NCI-H524 (cell line): ENCODE measurements at regions not wholly inside any gene's neighbourhood (a gene's known extent, or its start where the extent isn't known, plus 50 kb on each side); places are given as distances from the start of the nearest gene placed in this dataset.
"Not testable (repeated sequence)": the region's sequence is repeated elsewhere in the genome, so short reads cannot be mapped to it uniquely, and the experiment has no call there.

ENCODE experiments used
- DNase-seq, 2 experiments: peaks; one replicate each; lab custom pipeline; 2025; lab: John Stamatoyannopoulos, UW

DNA sequence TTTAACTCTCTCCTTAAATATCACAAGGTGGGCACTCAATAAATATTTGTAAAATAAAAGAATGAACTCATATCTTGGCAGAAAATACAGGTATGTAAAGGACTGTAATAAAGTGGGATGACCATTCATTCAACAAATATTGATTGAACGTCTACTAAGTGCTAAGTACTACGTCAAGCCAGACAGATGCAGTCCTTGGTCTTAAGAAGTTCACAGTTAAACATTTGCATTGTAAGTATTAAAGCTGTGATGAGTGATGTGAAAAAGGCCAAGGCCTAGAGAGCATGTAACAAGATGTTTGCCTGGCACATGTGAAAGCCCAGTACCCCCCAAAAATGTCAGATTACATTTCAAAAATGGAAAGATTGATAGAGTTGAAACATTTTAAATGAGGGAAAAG is 130.1 kb upstream of the TMEM170B start:
- no peak for DNase-seq

GRCh38 chr6:11404838-11405237 is 132.7 kb upstream of the TMEM170B start:
- DNase-seq, result no peak

- no peak for DNase-seq
These were observed 133.5 kb upstream of the TMEM170B start for GRCh38 chr6:11404081-11404480.

- DNase-seq, result no peak
These were observed 134.4 kb upstream of the TMEM170B start for GRCh38 chr6:11403035-11403601.

DNA sequence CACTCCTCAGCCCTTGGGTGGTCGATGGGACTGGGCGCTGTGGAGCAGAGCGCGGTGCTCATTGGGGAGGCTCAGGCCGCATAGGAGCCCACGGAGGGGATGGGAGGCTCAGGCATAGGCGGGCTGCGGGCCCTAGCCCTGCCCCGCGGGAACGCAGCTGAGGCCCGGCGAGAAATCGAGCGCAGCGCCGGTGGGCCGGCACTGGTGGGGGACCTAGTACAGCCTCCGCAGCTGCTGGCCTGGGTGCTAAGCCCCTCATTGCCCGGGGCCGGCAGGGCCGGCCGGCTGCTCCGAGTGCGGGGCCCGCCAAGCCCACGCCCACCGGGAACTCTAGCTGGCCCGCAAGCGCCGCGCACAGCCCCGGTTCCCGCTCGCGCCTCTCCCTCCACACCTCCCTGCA is 135.0 kb upstream of the TMEM170B start:
- DNase-seq, result not testable (repeated sequence)

- not testable (repeated sequence) for DNase-seq
These were observed 135.6 kb upstream of the TMEM170B start for GRCh38 chr6:11401954-11402353.

DNA sequence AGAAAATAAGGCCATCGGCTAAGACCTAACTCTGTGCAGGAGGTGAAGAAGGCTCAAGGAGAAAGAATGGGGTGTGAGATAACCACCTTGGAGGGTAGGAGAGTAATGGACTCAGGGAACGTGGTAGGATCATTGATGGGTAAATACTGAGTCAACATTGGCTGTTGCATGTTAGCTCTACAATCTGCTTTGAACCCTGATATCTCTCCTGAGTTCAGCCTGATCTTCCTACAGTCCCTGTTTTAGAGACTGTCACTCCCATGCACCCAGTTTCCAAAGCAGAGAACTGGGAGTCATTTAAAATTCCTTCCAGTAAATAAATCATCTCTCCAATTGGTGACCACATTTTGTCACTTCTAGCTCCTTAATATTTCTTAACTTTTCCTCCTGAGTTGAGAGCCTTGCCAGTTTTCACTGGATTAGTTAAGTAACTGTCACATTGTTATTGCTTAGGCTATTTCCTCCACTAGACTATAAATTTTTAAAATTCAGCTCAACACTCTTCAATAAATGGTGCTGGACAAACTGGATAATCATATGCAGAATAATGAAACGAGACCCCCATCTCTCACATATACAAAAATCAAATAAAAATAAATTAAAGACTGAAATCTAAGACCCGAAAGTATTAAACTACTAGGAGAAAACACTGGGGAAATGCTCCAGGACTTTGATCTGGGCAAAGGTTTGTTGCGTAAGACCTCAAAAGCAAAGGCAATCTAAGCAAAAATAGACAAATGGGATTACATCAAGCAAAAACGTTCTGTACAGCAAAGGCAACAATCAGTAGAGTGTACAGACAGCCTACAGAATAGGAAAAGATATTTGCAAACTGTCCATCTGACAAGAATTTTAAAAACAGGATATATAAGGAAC is 138.9 kb upstream of the TMEM170B start:
- no peak for DNase-seq

- DNase-seq, result no peak
These were observed 139.7 kb upstream of the TMEM170B start for GRCh38 chr6:11397622-11398450.

DNA sequence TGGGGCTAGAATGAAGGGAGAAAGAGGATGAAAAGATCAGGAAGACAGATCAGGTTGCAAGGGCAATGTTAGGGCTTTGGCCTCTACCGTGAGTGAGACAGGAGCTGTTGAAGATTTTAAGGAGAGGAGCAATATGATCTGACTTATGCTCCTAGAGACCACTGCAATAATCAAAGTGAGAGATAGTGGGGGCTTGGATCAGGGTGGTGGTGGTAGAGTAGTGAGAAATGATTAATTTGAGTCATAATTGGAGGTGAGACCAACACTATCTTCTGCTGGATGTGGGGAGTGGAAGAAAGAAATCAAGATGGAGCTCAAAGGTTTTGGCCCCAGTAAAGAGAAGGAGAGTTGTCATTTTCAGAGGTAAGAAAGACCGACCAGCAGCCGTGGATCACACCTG is 140.7 kb upstream of the TMEM170B start:
- DNase-seq, result no peak

DNA sequence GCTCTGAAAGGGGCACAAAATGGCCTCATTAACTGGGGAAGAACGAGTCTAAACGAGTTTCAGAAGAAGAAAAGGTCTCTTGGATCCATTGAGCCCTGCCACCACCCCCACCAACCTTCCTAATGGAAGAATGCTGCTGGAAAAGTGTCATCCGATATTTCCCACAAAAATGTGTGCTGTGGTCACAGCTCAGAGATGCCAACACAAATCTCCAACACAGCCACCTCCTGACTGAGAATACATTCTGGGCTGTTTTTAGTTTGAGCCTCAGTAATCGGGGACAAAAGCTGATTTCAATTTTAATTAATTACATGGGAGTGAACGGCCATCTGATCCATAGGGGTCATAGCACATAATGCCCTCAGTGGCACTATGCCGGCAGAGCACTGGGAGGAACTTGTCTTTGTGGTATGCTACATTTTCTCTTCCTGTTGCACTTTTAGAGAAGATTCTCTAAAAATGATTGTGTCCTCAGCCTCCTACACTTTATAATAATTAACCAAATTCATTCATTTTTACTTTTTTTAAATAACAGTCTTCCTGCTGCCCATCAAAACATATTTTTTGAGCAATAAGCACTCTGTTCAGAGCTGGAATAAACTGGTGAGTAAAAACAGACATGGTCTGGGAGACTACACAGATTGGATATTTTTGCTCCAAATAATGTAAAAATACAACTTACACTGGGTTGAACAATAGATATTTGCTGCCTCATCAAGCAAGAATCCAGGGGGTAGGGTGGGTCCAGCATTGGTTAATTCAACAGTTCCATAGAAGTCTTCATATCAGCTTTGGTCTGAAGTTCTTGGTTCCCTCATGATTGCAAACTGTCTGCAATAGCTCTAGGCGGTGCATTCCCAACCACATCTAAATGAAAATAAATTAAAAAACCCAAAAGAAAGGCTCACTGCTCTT is 143.6 kb upstream of the TMEM170B start:
- no peak for DNase-seq

GRCh38 chr6:11392778-11393507 is 144.6 kb upstream of the TMEM170B start:
- DNase-seq, result no peak

DNA sequence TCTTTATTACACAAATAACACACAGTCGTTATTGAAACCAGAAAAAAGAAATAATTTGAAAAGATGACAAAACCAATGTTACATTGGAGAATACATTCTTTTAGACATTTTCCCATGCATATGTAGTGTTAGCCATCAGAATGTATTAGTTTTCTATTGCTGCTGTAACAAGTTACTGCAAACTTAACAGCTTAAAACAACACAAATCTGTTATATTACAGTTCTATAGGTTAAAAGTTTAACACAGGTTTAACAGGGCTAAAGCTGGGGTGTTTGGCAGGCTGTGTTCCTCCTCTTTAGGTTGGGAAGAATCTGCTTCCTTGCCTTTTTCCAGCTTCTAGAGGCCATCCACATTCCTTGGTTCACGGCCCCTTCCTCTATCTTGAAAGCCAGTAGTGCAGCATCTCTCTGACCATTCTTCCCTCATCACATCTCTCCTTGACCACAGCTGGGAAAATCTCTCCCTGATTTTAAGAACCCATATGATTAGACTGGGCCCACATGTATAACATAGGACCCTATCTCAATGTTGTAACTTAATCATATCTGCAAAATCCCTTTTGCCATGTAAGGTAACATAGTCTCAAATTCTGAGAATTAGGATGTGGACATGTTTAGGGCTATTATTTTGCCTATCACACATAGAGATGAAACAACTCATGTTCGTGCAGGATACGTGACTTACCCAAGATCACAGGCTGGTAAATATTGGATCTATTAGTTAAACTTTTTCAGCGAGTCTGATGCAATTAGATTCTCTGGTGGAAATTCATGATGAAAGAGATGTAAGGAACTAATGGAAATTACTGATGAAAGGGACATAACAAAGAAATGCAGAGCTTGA is 145.4 kb upstream of the TMEM170B start:
- DNase-seq, result no peak

DNA sequence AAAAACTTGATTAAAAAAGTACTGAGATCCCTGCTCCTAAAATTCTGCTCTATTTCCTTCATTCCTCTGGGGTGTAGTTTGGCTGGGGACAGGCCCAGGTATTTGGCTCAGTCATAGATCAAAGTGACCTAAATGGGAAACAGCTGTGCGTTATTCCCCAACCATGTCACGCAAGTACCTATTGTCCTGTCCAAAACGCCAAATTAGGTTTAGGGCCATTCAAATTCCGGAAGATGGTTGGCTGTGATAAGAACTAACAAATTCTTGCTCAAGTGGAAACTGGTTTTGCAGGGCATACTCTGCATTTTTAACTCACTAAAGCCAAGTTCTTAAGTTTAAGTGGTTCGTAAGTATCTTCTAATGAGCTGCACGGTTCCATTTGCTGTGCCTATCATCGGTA is 147.6 kb upstream of the TMEM170B start:
- no peak for DNase-seq

GRCh38 chr6:11388983-11389944 is 148.3 kb upstream of the TMEM170B start:
- DNase-seq, result no peak

DNA sequence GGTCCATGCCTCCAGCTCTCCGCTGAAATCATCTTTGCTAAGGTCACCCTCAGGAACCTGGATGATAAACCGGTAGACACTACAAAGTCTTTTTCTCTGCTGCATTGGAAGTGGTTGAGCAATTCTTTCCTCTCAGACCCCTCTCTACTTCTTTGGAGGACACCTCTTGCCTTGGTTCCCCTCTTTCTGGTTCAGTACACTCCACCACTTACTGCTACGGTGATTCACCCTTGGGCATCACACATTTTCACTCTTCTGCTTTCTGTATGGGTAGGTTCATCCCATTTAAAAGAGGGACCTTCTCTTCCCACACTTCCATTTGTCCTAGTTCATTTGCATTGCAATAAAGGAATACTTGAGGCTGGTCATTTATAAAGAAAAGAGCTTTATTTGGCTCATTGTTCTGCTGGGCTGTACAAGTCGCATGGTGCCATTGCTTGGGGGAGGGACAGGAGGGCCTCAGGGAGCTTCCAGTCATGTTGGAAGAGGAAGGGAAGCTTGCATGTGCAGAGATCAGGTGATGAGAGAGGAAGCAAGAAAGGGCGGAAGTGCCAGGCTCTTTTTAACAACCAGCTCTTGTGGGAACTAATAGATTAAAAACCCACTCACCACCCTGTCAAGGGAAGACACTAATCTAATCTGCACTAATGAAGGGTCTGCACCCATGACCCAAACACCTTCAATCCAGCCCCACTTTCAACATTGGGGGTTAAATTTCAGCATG is 149.7 kb upstream of the TMEM170B start:
- DNase-seq, result no peak

DNA sequence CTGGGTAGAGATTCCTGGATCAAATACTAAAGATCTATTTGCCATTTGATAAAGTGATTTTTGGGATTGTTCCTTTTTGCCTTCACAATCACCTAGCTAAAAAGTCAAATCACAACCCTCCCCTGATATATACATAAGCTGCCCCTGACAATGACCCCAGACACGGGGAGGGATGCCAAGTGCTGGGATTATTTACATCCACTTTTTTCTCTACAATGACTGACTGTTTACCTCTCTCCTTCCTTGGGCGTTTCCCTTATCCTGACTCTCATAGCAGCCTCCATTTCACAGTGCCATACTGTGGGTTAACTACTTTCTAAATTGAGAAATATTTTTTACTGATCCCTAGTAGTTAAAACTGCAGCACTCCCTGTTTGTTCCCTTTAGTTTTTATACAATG is 150.8 kb upstream of the TMEM170B start:
- no peak for DNase-seq

GRCh38 chr6:11386323-11386722 is 151.2 kb upstream of the TMEM170B start:
- no peak for DNase-seq
